K562 (cell line): ENCODE measurements at regions not wholly inside any gene's neighbourhood (a gene's known extent, or its start where the extent isn't known, plus 50 kb on each side); places are given as distances from the start of the nearest gene placed in this dataset.

Source experiments
- ZFPM2 ChIP-seq: fragments of 250-450 bp; sonication (Bioruptor Pico); IDR thresholded peaks from 2 replicates; pipeline ENCODE4 v1.5.1; 2022; ENCODE audit warnings: mild to moderate bottlenecking
- ZNF695 ChIP-seq: fragments of 450-650 bp; formaldehyde crosslinking; IDR thresholded peaks from 2 replicates; pipeline ENCODE4 v1.4.0; 2020; ENCODE audit warnings: mild to moderate bottlenecking, moderate library complexity

DNA sequence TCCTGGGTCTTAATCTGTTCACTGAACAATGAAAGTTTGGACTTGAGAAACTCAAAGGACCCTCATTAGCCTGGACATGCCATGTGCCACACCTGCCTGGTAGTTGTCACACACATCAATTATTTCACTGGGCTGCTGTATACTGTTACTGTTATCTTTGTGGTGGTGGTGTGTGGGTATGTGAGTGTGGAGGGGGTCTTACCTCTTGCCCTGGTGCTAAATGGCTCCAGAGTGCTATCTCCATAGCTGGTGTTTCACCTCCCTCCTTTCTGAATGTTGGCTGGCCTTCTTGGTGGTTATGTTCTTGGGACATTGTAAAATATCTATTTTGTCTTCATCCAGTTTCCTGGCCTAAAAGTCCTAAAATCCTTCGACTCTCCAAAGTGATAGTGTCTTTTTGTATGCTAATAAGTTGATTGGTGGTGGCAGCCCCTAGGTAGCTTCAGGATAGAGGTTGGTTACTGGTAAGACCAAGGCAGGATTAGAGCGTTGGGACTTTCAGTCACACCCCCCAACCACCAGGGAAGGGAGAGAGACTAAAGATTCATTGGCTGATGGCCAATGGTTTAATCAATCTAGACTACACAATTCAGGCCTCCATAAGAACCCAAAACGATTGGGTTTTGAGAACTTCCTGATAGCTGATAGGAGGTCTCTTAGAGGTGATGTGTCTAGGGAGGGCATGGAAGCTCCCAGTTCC lies 328.1 kb downstream of the MYCN start:
- TF ChIP-seq ZNF695 (CRISPR knock-in tag) (no peak), ZFPM2 (CRISPR knock-in tag) (no peak)
